AG09309 (cell line): ENCODE measurements at regions not wholly inside any gene's neighbourhood (a gene's known extent, or its start where the extent isn't known, plus 50 kb on each side); places are given as distances from the start of the nearest gene placed in this dataset.

ENCODE experiments used
- DNase-seq: peaks from one replicate; pipeline ENCODE4 v3.0.0-alpha.2; 2010; ENCODE audit warnings: low read depth
- H3K4me3 ChIP-seq: 2 replicates; pipeline ENCODE4 v1.5.1; 2011; ENCODE audit warnings: mild to moderate bottlenecking, low read depth, low read length, moderate library complexity; ENCODE audit not compliant: control insufficient read depth
- CTCF ChIP-seq: IDR thresholded peaks from 2 replicates; pipeline ENCODE4 v1.5.1; 2011; ENCODE audit warnings: mild to moderate bottlenecking, low read depth, low read length, inconsistent platforms; ENCODE audit not compliant: insufficient read depth, control insufficient read depth; ENCODE audit errors: missing control alignments

GRCh38 chr9:31702957-31703356, 681.5 kb upstream of the ACO1 start:
- no peak overlapping the region for H3K4me3 ChIP-seq
- no peak for DNase-seq
- no peak for TF ChIP-seq CTCF

GRCh38 chr9:31715250-31715649, 669.2 kb upstream of the ACO1 start:
- no peak overlapping the region for H3K4me3 ChIP-seq
- TF ChIP-seq CTCF: no peak
- DNase-seq: no peak

GRCh38 chr9:31719262-31719661, 665.2 kb upstream of the ACO1 start:
- H3K4me3 ChIP-seq: no peak overlapping the region
- no peak for DNase-seq
- TF ChIP-seq CTCF: no peak

- no peak overlapping the region for H3K4me3 ChIP-seq
- no peak for TF ChIP-seq CTCF
- no peak for DNase-seq
Observed at GRCh38 chr9:31730398-31730797, 654.0 kb upstream of the ACO1 start.

- DNase-seq: no peak
- no peak for TF ChIP-seq CTCF
- H3K4me3 ChIP-seq: no peak overlapping the region
Observed at GRCh38 chr9:31733166-31733565, 651.3 kb upstream of the ACO1 start.

GRCh38 chr9:31736581-31737179, 647.8 kb upstream of the ACO1 start:
- no peak for DNase-seq
- TF ChIP-seq CTCF: no peak
- no peak overlapping the region for H3K4me3 ChIP-seq

GRCh38 chr9:31740705-31741104, 643.7 kb upstream of the ACO1 start:
- no peak for TF ChIP-seq CTCF
- no peak overlapping the region for H3K4me3 ChIP-seq
- DNase-seq: no peak
